GM19025 (cell line): ENCODE measurements at regions not wholly inside any gene's neighbourhood (a gene's known extent, or its start where the extent isn't known, plus 50 kb on each side); places are given as distances from the start of the nearest gene placed in this dataset.

Experiments used
- ATAC-seq: cut with Tn5 transposase; IDR thresholded peaks from one replicate; pipeline ENCODE4 v1.9.1; 2021; ENCODE audit warnings: mild to moderate bottlenecking, low read depth, moderate library complexity; ENCODE audit not compliant: unreplicated experiment

- no peak for ATAC-seq
Measured at GRCh38 chr10:78617631-78618030, 451.1 kb upstream of the ZMIZ1 start.

- ATAC-seq = no peak
Measured at GRCh38 chr10:78618050-78618449, 450.7 kb upstream of the ZMIZ1 start.

DNA sequence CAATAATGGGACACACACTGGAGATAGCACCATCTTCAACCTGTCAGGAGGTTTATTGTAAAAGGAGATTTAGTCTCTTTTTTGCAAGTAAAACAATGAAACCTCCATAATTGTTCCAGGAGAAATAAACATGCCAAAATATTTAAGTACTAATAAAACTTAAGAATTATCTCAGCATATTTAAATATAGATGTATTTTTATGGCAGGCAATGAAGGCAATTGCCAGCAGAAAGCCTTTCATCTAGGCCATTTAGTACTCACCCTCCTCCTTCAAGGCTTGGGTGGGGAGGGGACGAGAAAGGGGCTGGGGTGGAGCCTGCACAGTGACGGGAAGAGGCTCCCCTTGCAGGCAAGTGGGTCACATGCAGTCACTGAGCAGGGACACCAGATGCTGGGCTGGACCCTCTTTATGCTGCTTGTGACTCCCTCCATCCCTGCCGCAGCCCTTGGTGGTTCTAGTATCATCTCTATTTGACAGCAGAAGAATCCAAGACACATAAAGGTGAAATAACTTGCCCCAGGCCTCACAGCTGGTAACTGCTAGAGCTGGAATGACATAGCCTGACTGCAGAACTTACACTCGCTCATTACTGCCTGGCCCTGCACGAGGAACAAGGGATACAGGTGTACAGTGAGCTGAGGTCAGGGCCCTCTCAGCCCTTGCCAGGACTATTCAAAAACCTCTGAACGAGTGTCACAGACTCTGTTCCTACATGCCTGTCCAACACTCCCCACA lies 449.5 kb upstream of the ZMIZ1 start:
- ATAC-seq = no peak

DNA sequence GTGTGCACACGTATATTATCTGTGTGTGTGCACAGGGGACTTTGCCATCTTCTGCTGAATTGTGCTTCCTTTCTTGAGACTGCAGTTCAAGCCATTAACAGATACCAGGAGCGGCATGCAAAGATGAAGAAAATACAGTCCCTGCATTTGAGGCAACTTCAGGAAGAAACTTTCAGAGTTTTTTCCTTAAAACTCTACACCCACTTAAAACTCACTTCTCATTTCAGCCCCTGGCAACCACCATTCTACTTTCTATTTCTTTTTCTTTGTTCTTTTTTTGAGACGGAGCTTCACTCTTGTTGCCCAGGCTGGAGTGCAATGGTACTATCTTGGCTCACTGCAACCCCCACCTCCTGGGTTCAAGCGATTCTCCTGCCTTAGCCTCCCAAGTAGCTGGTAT lies 448.9 kb upstream of the ZMIZ1 start:
- ATAC-seq = no peak

- no peak for ATAC-seq
Measured at GRCh38 chr10:78620985-78621799, 447.6 kb upstream of the ZMIZ1 start.

- no peak for ATAC-seq
Measured at GRCh38 chr10:78623578-78624215, 445.1 kb upstream of the ZMIZ1 start.

GRCh38 chr10:78624791-78625190 lies 444.0 kb upstream of the ZMIZ1 start:
- no peak for ATAC-seq

DNA sequence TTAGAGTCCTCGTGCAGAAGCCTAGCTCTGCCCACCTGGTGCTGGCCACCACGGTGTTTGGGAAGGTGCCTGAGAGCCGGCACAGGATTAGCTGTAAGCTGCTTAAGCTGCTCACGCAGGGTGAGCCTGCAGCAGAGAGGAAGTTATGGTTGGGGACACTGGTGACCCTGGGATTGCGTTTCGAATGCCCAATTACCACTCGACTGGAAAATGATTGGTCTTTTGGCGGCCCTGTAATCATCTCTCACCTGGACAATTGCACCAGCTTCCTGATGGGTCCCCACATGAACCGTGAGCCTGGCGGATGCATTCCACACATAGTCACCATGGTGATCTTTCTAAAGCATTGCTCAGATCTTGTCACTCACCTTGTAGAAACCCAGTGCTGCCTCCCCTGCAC lies 442.3 kb upstream of the ZMIZ1 start:
- ATAC-seq = no peak

DNA sequence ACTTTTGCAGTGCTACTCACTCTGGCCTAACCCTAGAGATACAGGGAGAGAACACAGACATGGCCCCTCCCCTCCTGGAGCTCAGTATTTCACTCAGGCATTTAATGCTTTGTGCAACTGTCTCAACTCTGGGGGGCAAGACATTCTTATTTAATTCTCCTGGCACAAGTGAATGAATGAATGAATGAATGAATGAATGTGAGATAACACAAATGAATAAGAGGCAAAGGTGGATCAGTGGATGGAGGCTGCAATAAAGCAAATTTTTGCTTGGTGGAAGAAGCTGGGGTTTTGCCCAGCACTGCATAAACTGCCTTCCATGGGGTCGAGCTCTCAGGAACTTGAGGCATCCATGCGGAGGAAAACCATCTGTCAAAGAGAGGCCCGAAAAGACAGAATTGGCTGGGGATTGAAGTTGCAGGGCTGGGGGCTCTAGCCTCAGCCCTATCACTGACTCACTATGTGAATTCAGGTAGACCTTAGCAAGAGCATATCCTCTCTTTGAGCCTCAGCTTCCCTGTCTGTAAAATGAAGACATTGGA lies 441.4 kb upstream of the ZMIZ1 start:
- ATAC-seq = no peak

- no peak for ATAC-seq
Measured at GRCh38 chr10:78628976-78629375, 439.8 kb upstream of the ZMIZ1 start.

DNA sequence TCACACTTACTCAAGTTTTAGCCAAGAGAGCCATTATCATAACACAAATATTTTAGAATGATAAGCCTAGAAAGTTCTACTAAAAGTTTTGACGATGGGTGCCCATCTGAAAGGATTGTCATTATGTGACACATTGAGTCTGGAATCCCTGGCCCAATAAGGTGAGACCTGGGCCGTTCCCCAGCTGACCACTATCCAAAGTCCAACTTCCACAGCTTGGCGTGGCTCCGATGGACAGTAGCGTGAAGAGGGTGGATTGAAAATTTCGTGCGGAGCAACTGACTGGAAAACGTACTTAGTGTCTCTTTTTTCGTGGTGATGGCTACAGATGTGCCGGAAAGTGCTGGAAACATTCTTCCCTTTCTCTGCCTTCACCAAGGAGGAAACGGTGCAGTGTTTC lies 439.0 kb upstream of the ZMIZ1 start:
- ATAC-seq = no peak

GRCh38 chr10:78630944-78631838 lies 437.6 kb upstream of the ZMIZ1 start:
- peak; percentile 59 for ATAC-seq

DNA sequence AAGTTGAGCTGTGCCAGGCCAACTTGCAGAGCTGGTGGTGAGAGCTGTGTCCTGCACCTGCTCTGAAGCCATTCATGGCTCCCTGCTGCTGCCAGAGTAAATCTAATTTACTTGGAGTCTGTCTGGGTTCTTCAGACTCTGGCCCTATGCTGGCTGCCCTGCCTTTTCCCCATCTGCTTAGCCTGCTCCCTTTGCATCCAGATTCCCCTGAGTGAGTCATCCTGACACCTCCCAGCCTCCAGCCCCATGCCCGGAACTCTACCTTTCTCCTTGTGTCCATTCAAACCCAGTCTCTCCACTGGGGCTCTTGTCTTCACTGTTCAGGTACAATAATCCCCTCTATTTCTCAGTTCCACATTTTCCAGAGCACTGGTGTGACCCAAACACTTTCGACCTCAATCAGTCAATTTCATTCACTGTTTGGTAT lies 434.4 kb upstream of the ZMIZ1 start:
- peak; percentile 45 for ATAC-seq

DNA sequence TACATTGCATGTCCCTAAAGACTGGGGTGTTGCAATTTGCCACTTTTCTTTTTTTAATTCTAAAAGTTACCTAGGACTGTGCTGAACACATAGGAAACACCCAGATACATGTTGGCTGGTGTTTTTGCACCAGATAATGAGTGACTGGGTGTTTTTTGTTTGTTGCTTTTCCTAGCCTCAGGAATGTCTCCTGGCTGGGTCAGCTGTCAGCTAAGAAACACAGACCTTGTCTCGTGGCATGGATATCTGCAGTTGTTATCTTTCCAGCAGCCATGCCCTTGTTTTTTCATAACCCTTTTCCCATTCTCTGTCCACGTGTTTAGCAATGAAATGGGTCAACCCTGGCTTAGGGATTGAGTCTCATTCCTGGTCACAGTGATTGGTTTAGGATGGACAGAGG lies 433.9 kb upstream of the ZMIZ1 start:
- ATAC-seq = no peak

DNA sequence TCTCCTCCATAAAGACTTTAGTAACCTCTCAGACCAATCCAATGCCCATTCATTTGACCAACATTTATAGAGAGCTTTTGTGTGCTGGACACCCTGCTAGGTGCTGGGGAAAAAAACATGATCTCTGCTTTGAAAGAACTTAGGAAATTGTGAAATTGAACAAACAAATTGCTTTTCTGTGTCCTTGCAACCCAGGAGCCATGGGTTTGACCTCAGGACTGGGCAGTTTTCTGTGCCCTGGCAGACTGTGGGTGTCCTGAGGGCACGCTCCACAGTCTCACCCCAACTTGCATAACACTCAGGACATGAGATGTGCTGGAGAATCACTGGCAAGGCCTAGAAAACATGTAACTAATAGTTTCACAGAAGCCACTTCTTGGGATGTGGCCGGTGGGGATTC lies 429.1 kb upstream of the ZMIZ1 start:
- no peak for ATAC-seq

GRCh38 chr10:78640796-78641636 lies 427.8 kb upstream of the ZMIZ1 start:
- ATAC-seq = no peak

- no peak for ATAC-seq
Measured at GRCh38 chr10:78641693-78642092, 427.1 kb upstream of the ZMIZ1 start.

- ATAC-seq = no peak
Measured at GRCh38 chr10:78642269-78642816, 426.4 kb upstream of the ZMIZ1 start.

GRCh38 chr10:78643513-78643912 lies 425.3 kb upstream of the ZMIZ1 start:
- no peak for ATAC-seq
